Endothelial cell of umbilical vein (primary cell): ENCODE measurements at regions not wholly inside any gene's neighbourhood (a gene's known extent, or its start where the extent isn't known, plus 50 kb on each side); places are given as distances from the start of the nearest gene placed in this dataset.
"Not testable (repeated sequence)": the region's sequence is repeated elsewhere in the genome, so short reads cannot be mapped to it uniquely, and the experiment has no call there.

ENCODE experiments used
- BruUV-seq: library from RNA; stranded (reverse); fragments of 400-500 nt; replicated peaks from 2 replicates; lab custom pipeline; 2021; lab: Mats Ljungman, UMichigan
- CTCF ChIA-PET: fragments of 300-600, 350-600 bp; sonication (Branson Sonifier 250); formaldehyde crosslinking; loops from one replicate; lab custom pipeline; 2021; ENCODE audit warnings: antibody characterized with exemption, inconsistent platforms; lab: Charles Lee
- POLR2A ChIA-PET: fragments of 300-600, 350-600 bp; sonication (Branson Sonifier 250); formaldehyde crosslinking; loops from one replicate; lab custom pipeline; 2021; ENCODE audit warnings: antibody characterized with exemption, inconsistent platforms; lab: Charles Lee
- DNase-seq: peaks from one replicate; pipeline ENCODE4 v3.0.0-alpha.2; 2011; ENCODE audit warnings: low read depth, low spot score
- FAIRE-seq: peaks from 2 replicates; lab custom pipeline; 2011; peaks lifted over from hg19 to GRCh38; lab: Jason Lieb, UNC
- H2AFZ ChIP-seq: 2 replicates; pipeline ENCODE4 v1.6.0; 2012; ENCODE audit warnings: low read depth, low read length, control low read depth, inconsistent platforms
- H3K27ac ChIP-seq: 2 replicates; pipeline ENCODE4 v1.5.1; 2011; ENCODE audit warnings: low read depth, mild to moderate bottlenecking, control low read depth, low read length, moderate library complexity; ENCODE audit not compliant: insufficient read depth
- H3K27me3 ChIP-seq, 2 experiments: 2 replicates each; pipeline versions ENCODE4 v1.6.0 to v1.6.1; 2011; ENCODE audit warnings: low read length in 2 of 2, mixed read lengths in 1 of 2; ENCODE audit not compliant: control insufficient read depth in 2 of 2, insufficient read depth in 2 of 2
- H3K36me3 ChIP-seq, 2 experiments: 2 replicates in 1 of 2; 3 replicates in 1 of 2; pipeline ENCODE4 v1.5.1; 2011; ENCODE audit warnings: low read length in 2 of 2, mild to moderate bottlenecking in 1 of 2, moderate library complexity in 1 of 2; ENCODE audit not compliant: control insufficient read depth in 2 of 2, insufficient read depth in 2 of 2; ENCODE audit errors: extremely low read depth in 1 of 2
- H3K4me1 ChIP-seq: 3 replicates; pipeline ENCODE4 v1.5.1; 2011; ENCODE audit warnings: mild to moderate bottlenecking, low read length; ENCODE audit not compliant: control insufficient read depth, insufficient read depth; ENCODE audit errors: extremely low read depth
- H3K4me2 ChIP-seq: 2 replicates; pipeline ENCODE4 v1.6.1; 2011; ENCODE audit warnings: low read length, control low read depth, mixed read lengths; ENCODE audit not compliant: insufficient read depth
- H3K4me3 ChIP-seq, 3 experiments: fragments of 200-600 bp in 1 of 3; sonication (generic), shearing (Covaris generic) in 1 of 3; replicated peaks in 1 of 3; 2 replicates each; pipeline ENCODE4 v1.5.1; 2011 to 2016; ENCODE audit warnings: control low read depth in 3 of 3, low read length in 3 of 3, mild to moderate bottlenecking in 2 of 3, inconsistent platforms in 1 of 3, low read depth in 1 of 3, moderate library complexity in 1 of 3; ENCODE audit not compliant: insufficient read depth in 1 of 3
- H3K79me2 ChIP-seq: 2 replicates; pipeline ENCODE4 v1.6.0; 2012; ENCODE audit warnings: low read length, inconsistent platforms; ENCODE audit not compliant: control insufficient read depth, insufficient read depth
- H3K9ac ChIP-seq: replicated peaks from 2 replicates; pipeline ENCODE3; 2011; ENCODE audit warnings: low read length, control low read depth; ENCODE audit not compliant: insufficient read depth; ENCODE audit errors: extremely low read depth
- H3K9me1 ChIP-seq: replicated peaks from 3 replicates; pipeline ENCODE4 v1.6.0; 2011; ENCODE audit warnings: mild to moderate bottlenecking, low read length; ENCODE audit not compliant: control insufficient read depth, insufficient read depth; ENCODE audit errors: extremely low read depth
- H3K9me3 ChIP-seq: replicated peaks from 2 replicates; pipeline ENCODE4 v1.5.1; 2012; ENCODE audit warnings: low read length, inconsistent platforms; ENCODE audit not compliant: control insufficient read depth, insufficient read depth
- H4K20me1 ChIP-seq: replicated peaks from 2 replicates; pipeline ENCODE3; 2011; ENCODE audit warnings: mild to moderate bottlenecking, low read length; ENCODE audit not compliant: control insufficient read depth, insufficient read depth; ENCODE audit errors: extremely low read depth
- dilution Hi-C: fragments of 300-500 bp; cut with MboI; formaldehyde crosslinking; loops from one replicate; pipeline ENCODE4 v1.15.0; 2019; ENCODE audit warnings: low sequenced_read_pairs; ENCODE audit not compliant: extremely low pct_ligation_motif_present
- intact Hi-C: fragments of 100-400 bp; cut with micrococcal nuclease; formaldehyde crosslinking; loops from one replicate; pipeline ENCODE4 v1.10.0; 2022

GRCh38 chr16:29284159-29284558 is 122.4 kb downstream of the NPIPB11 start:
- intact Hi-C loops, H3K9me3 ChIP-seq, H3K79me2 ChIP-seq, H3K4me3 ChIP-seq, H3K4me2 ChIP-seq, H4K20me1 ChIP-seq, H3K36me3 ChIP-seq, BruUV-seq, POLR2A ChIA-PET, H3K27me3 ChIP-seq, H3K27ac ChIP-seq, H3K9me1 ChIP-seq, CTCF ChIA-PET, dilution Hi-C loops, H3K9ac ChIP-seq, DNase-seq, H3K4me1 ChIP-seq, H2AFZ ChIP-seq: not testable (repeated sequence)
- FAIRE-seq: peak; percentile 59

GRCh38 chr16:29278097-29278871 is 128.2 kb downstream of the NPIPB11 start:
- FAIRE-seq, H3K9me1 ChIP-seq, dilution Hi-C loops, H3K4me1 ChIP-seq, BruUV-seq, intact Hi-C loops, H3K36me3 ChIP-seq, CTCF ChIA-PET, H3K4me3 ChIP-seq, POLR2A ChIA-PET, DNase-seq, H3K79me2 ChIP-seq, H4K20me1 ChIP-seq, H3K27me3 ChIP-seq, H3K9me3 ChIP-seq, H3K27ac ChIP-seq, H3K4me2 ChIP-seq, H2AFZ ChIP-seq, H3K9ac ChIP-seq: not testable (repeated sequence)

GRCh38 chr16:29276446-29276845 is 130.1 kb downstream of the NPIPB11 start:
- H3K9ac ChIP-seq, H2AFZ ChIP-seq, BruUV-seq, dilution Hi-C loops, H3K27ac ChIP-seq, CTCF ChIA-PET, POLR2A ChIA-PET, H4K20me1 ChIP-seq, H3K27me3 ChIP-seq, H3K36me3 ChIP-seq, H3K4me1 ChIP-seq, H3K79me2 ChIP-seq, H3K9me1 ChIP-seq, H3K4me3 ChIP-seq, FAIRE-seq, intact Hi-C loops, DNase-seq, H3K9me3 ChIP-seq, H3K4me2 ChIP-seq: not testable (repeated sequence)

- CTCF ChIA-PET: interaction anchor here (0.6 kb wide), 1 partner anchor 73 kb away, joined by 3 read pairs; no protein-coding TSS in a partner anchor
- BruUV-seq, dilution Hi-C loops, intact Hi-C loops, H3K9me3 ChIP-seq, H2AFZ ChIP-seq, POLR2A ChIA-PET, H3K36me3 ChIP-seq, H3K4me2 ChIP-seq, H3K27me3 ChIP-seq, H3K27ac ChIP-seq, H3K79me2 ChIP-seq, H3K9ac ChIP-seq, H4K20me1 ChIP-seq, FAIRE-seq, DNase-seq, H3K9me1 ChIP-seq, H3K4me3 ChIP-seq: not testable (repeated sequence)
- peaks cover 13% of the 10 kb centered on the region for H3K4me1 ChIP-seq
Observed at GRCh38 chr16:29274055-29275035, 132.2 kb downstream of the NPIPB11 start.
